ENCODE measurements at regions not wholly inside any gene's neighbourhood (a gene's known extent, or its start where the extent isn't known, plus 50 kb on each side); places are given as distances from the start of the nearest gene placed in this dataset.

DNA sequence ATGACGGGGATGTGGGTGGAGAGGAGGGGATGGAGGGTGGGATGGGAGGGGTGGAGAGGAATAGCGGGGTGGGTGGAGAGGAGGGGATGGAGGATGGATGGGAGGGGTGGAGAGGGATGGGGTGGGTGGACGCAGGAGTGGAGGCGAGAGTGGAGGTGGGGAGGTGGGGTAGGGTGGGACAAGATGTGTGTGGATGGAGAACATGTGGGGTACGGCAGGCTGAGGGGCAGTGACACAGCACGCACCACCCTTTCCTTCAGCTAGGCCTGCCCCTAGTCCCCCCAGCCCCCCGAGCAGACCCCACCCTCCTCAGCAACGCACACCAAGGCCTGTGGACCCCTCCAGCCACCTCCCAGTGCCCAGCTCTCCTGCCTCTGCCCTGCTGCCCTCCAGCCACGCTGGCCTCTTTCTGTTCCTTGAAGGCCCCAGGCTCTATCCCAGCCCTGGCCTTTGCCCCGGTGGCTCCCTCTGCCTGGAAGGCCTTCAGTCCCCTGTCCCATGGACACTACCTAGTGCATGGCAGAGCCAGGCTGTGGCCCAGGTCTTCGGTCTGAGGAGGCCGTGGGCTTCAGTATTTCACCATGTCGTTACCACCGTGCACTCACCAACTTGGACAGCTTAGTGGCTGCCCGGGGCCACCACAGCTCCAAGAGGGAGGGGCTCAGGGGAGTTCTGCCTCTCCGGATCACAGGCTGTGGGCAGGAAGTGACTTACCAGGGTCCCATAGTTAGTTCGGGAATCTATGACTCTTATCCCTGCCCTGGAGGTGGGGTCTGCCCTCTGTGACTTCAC lies 78.4 kb upstream of the PMEPA1 start:
- intact Hi-C loops (cut with DNase I), result no loop called here

DNA sequence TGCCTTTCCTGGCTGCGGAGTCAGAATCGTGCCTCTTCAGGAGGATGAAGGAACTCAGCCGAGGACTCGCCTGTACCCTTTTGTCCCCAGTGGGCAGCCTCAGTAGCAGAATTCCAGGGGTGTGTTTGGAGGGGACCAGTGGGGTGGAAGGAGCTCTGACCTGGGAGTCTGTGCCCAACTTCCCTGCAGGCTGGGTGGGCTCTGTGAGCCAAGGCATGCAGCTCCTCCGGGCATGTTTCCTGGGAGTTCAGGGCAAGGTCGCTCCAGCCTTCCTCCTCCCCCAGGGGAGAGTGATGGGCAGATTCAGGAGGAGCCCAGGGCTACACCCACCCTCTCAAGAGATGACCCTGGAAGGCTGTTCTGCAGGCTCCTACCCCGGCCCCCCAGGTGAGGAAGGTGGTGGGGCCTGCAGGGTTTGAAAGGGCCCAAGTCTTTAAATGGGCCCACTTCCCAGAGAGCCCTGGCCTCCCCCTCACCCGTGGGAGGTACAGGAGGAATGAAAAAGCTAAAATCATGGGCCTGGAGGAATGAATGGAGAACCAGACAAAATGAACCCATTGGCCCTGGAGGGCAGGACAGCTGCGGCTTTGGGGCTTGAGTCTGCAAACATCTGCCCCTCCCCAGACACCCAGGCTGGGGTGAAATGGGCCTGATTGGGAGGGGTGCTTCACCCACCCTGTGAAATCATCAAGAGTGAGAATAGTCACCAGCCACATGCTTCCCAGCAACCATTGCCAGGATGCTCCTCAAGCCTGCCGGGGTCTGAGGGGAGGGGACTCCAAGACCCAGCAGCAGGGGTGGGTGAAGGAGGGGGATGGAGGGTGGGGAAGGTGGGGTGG lies 77.6 kb upstream of the PMEPA1 start:
- ATAC-seq (no peak), DNase-seq (no peak)
- Histone ChIP-seq H3K36me3 (ENCODE audit: insufficient read depth in 1 of 2, low read depth in 1 of 2) (no peaks in the 10 kb centered on the region), H3K27ac (no peak overlapping the region), H3K27me3 (ENCODE audit: insufficient read depth in 3 of 3, low read length in 2 of 3) (no peaks in the 10 kb centered on the region), H3K4me1 (no peaks in the 10 kb centered on the region), H3K9me3 (no peaks in the 10 kb centered on the region), H3K4me3 (no peak overlapping the region)
- WGBS, 3 donors, result 60 to 70% (median 68%) methylated on average over 10 of the region's 10 CpGs
- intact Hi-C loops (cut with DNase I), result no loop called here
- TF ChIP-seq, protein P1, sequence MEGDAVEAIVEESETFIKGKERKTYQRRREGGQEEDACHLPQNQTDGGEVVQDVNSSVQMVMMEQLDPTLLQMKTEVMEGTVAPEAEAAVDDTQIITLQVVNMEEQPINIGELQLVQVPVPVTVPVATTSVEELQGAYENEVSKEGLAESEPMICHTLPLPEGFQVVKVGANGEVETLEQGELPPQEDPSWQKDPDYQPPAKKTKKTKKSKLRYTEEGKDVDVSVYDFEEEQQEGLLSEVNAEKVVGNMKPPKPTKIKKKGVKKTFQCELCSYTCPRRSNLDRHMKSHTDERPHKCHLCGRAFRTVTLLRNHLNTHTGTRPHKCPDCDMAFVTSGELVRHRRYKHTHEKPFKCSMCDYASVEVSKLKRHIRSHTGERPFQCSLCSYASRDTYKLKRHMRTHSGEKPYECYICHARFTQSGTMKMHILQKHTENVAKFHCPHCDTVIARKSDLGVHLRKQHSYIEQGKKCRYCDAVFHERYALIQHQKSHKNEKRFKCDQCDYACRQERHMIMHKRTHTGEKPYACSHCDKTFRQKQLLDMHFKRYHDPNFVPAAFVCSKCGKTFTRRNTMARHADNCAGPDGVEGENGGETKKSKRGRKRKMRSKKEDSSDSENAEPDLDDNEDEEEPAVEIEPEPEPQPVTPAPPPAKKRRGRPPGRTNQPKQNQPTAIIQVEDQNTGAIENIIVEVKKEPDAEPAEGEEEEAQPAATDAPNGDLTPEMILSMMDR (IDR thresholded peaks at IDR 0.05), result no peak

More for the DNA sequence above, 78.4 kb upstream of the PMEPA1 start:
- Histone ChIP-seq H3K4me1 (no peaks in the 10 kb centered on the region), H3K27me3 (ENCODE audit: insufficient read depth in 3 of 3, low read length in 2 of 3) (no peaks in the 10 kb centered on the region), H3K27ac (no peak overlapping the region), H3K4me3 (no peak overlapping the region), H3K36me3 (ENCODE audit: insufficient read depth in 1 of 2, low read depth in 1 of 2) (no peaks in the 10 kb centered on the region), H3K9me3 (no peaks in the 10 kb centered on the region)
- TF ChIP-seq, protein P1 (IDR thresholded peaks at IDR 0.05), result no peak
- DNase-seq (no peak), ATAC-seq (no peak)
- 87 to 90% (median 89%) methylated on average over 11 to 17 of the region's 17 CpGs for WGBS, 3 donors

DNA sequence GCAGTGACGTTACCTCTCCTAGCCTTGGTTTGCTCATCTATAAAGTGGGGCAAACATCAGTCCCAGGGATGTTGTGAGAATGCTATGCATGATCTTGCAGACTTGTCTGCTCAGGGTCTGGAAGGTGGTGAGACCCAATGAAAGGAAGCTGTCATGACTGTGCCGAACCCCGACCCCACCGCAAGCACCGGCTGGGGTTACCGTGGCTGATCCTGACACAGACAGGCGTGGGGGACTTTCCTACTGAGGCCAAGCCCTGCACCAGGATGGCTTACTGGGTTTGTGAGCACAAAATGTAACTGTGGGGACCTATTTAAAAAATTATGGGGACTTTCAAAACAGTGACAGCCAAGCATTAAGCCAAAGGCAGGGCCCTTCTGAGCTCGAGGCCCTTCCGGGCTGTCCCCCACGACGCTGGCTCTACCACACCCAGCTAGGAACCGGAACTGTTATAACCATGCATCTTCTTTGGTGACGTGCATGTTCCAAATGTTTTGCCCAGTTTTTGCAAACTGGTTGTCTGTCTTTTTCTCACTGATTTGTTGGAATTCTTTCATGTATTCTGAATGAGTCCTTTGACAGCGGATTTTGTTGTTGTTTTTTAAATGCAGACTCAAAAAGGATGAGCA lies 76.6 kb upstream of the PMEPA1 start:
- Histone ChIP-seq H3K9me3 (no peaks in the 10 kb centered on the region), H3K4me3 (no peak overlapping the region), H3K4me1 (no peaks in the 10 kb centered on the region), H3K27ac (no peak overlapping the region), H3K36me3 (ENCODE audit: insufficient read depth in 1 of 2, low read depth in 1 of 2) (no peaks in the 10 kb centered on the region), H3K27me3 (ENCODE audit: insufficient read depth in 3 of 3, low read length in 2 of 3) (no peaks in the 10 kb centered on the region)
- WGBS, 3 donors, result 76 to 88% (median 81%) methylated on average over 14 of the region's 14 CpGs
- TF ChIP-seq, protein P1 (IDR thresholded peaks at IDR 0.05), result no peak
- no peak for DNase-seq
- intact Hi-C loops (cut with DNase I), result no loop called here
- ATAC-seq, result no peak

DNA sequence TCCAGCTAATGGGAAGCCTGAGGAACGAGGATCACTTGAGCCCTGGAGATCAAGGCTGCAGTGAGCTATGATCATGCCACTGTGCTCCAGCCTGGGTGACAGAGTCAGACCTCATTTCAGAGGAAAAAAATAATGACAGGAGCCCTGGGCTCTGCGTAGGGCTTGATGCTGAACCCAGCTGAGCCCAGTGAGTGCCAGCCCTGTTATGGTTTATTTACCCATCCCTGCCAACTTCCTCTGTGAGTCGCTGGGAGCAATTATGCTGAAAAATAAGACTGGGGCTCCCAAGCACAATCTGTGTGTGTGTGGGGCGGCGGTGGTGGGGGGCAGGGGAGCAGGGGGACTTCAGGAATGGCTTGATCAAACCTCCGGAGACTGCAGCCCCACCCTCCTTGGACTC lies 75.9 kb upstream of the PMEPA1 start:
- no peak overlapping the region for H3K4me3 ChIP-seq
- DNase-seq (no peak), ATAC-seq (no peak)
- intact Hi-C loops (cut with DNase I), result no loop called here
- TF ChIP-seq, protein P1 (IDR thresholded peaks at IDR 0.05), result no peak
- 55 to 75% (median 60%) methylated on average over 6 of the region's 6 CpGs for WGBS, 3 donors
- H3K27me3 ChIP-seq (ENCODE audit: insufficient read depth in 3 of 3, low read length in 2 of 3), result no peaks in the 10 kb centered on the region
- no peaks in the 10 kb centered on the region for H3K36me3 ChIP-seq (ENCODE audit: insufficient read depth in 1 of 2, low read depth in 1 of 2)
- H3K27ac ChIP-seq, result no peak overlapping the region
- no peaks in the 10 kb centered on the region for H3K9me3 ChIP-seq
- H3K4me1 ChIP-seq, result no peaks in the 10 kb centered on the region

Data from psoas muscle (tissue), 7 donors.